ENCODE measurements at regions not wholly inside any gene's neighbourhood (a gene's known extent, or its start where the extent isn't known, plus 50 kb on each side); places are given as distances from the start of the nearest gene placed in this dataset.

- no peak for DNase-seq
Measured at GRCh38 chr6:128827675-128828464, 55.1 kb upstream of the LAMA2 start.

DNA sequence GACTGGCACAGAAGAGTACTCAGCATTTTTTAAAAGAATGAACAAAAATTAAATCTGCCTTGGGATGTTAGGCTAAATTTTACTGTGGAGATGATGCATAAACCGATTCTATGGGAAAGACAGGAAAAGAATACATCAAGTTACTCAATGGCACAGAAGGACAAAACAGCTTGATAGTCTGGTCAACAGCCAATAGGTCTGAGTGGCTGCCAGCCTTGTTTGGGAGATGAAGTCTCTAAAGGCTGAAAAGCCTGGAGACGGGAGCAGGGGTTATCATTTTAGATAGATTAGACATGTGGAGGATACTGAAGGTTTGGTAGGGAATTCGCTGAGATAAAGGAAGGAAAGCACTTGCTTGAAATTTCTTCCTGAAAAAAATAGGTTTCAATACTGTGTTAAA is 56.3 kb upstream of the LAMA2 start:
- DNase-seq = no peak

DNA sequence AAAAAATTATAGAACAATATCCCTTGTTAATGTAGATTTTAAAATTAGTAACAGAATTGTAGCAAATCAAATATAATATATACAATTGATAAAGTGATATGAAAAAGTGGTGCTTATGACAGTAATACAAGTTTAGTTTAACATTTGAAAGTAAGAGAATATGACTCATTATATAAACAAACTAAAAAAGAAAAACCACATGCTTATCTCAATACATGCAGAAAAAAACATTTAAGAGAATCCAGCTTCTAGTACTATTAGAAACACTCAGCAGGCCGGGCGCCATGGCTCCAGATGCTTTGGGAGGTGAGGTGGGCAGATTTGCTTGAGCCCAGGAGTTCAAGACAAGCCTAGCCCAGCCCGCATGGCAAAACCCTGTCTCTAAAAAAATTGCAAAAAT is 60.7 kb upstream of the LAMA2 start:
- DNase-seq = no peak

- DNase-seq = no peak
Measured at GRCh38 chr6:128821116-128821515, 61.8 kb upstream of the LAMA2 start.

DNA sequence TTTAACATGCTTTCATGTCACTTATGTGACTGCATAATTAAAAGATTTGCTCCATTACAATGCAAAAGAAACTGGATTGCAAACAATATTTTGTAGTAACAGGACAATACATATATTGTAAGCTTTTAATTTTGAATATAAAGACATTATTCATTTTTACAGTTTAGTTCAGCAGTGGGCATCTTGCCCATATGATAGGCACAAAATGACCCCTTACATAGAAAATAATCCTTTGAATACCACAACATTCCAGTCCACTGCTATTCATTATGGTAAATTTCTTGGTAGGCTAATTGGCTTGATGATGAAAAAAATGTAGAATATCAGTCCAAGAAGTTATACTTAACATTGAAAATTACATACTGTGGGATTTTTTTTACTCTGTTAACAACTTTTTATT is 74.1 kb upstream of the LAMA2 start:
- DNase-seq = no peak

GRCh38 chr6:128807577-128807976 is 75.4 kb upstream of the LAMA2 start:
- DNase-seq = peak; percentile 59

DNA sequence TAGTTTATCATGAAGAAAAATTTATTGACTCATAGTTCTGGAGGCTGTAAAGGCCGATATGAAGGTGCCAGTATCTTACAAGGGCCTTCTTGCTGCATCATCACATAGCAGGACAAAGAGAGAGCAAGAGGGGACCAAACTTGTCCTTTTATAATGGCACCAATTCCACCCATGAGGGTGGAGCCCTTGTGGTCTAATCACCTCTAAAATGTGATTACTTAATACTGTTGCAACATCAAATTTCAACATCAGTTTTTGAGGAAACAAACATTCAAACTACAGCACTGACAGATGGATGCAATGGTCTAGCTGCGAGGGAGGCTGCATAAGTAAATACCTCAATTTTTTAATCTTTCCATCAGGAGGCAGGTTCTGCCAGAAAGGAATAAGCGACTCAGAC is 76.7 kb upstream of the LAMA2 start:
- DNase-seq = no peak

GRCh38 chr6:128803911-128804310 is 79.0 kb upstream of the LAMA2 start:
- no peak for DNase-seq

- DNase-seq = no peak
Measured at GRCh38 chr6:128801621-128802020, 81.3 kb upstream of the LAMA2 start.

- DNase-seq = no peak
Measured at GRCh38 chr6:128784266-128784665, 98.7 kb upstream of the LAMA2 start.

DNA sequence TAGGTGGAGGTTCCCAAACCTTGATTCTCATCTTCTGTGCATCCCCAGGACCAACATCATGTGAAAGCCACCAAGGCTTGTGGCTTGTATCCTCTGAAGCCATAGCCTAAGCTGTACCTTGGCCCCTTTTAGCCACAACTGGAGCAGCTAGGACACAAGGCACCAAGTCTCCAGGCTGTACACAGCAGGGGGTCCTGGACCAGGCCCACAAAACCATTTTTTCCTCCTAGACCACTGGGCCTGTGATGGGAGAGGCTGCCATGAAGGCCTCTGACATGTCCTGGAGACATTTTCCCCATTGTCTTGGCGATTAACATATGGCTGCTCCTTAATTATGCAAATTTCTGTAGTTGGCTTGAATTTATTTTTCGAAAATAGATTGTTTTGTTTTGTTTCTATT is 114.8 kb upstream of the LAMA2 start:
- DNase-seq = no peak

GRCh38 chr6:128767705-128768104 is 115.2 kb upstream of the LAMA2 start:
- no peak for DNase-seq

GRCh38 chr6:128767150-128767549 is 115.8 kb upstream of the LAMA2 start:
- no peak for DNase-seq

DNA sequence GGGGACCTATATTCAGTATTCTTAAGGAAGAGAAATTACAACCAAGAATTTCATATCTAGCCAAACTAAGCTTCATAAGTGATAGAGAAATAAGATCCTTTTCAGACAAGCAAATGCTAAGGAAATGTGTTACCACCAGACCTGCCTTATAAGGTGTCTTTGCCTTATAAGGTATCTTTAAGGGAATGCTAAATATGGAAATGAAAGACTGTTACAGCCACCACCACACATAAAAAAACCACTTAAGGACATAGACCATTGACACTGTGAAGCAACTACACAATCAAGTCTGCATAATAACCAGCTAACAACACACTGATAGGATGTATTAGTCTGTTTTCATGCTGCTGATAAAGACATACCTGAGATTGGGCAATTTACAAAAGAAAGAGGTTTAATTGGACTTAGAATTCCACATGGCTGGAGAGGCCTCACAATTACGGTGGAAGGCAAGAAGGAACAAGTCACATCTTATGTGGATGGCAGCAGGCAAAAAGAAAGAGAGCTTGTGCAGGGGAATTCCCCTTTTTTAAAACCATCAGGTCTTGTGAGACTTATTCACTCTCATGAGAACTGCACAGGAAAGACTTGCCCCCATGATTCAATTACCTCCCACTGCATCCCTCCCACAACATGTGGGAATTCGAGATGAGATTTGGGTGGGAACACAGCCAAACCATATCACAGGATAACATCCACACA is 119.2 kb upstream of the LAMA2 start:
- no peak for DNase-seq

DNA sequence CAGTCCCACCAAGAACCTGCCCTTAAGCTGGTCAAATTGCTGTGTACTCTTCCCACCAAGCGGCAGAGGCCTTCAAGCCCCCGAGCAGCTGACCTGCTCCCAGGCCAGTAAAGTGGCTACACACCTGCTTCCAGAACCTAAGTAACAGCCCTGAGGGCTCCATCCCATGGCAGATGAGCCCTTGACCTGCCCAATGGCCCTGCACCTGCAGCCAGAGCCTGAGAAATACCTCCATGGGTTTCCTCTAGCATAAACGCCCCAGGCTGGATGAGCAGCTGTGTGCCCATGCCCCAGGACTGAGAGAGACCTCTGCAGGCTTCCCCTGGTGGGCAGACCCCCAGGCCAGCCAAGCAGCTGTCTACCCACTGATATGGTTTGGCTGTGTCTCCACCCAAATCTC is 123.0 kb upstream of the LAMA2 start:
- no peak for DNase-seq

DNA sequence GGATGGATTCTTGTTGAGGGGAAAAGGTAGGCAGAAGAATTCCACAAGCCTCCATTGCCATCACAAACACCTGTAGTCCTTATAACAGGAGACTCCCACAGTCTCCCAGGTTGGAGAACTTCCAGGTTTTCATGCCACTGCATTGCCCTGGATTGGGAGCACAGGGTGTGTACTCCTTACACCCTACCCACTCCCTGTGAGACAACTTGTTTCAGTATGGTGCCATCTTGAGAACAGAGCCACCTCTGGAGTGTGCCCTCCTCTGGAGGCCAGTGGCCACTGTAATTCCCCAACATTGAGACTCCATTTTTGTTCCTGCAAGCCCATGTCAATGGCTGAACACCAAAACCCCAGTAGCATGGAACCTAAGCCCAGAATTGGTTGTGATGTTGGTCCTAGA is 123.5 kb upstream of the LAMA2 start:
- DNase-seq = no peak

GRCh38 chr6:128757961-128758360 is 125.0 kb upstream of the LAMA2 start:
- DNase-seq = no peak

GRCh38 chr6:128754658-128755256 is 128.2 kb upstream of the LAMA2 start:
- no peak for DNase-seq

DNA sequence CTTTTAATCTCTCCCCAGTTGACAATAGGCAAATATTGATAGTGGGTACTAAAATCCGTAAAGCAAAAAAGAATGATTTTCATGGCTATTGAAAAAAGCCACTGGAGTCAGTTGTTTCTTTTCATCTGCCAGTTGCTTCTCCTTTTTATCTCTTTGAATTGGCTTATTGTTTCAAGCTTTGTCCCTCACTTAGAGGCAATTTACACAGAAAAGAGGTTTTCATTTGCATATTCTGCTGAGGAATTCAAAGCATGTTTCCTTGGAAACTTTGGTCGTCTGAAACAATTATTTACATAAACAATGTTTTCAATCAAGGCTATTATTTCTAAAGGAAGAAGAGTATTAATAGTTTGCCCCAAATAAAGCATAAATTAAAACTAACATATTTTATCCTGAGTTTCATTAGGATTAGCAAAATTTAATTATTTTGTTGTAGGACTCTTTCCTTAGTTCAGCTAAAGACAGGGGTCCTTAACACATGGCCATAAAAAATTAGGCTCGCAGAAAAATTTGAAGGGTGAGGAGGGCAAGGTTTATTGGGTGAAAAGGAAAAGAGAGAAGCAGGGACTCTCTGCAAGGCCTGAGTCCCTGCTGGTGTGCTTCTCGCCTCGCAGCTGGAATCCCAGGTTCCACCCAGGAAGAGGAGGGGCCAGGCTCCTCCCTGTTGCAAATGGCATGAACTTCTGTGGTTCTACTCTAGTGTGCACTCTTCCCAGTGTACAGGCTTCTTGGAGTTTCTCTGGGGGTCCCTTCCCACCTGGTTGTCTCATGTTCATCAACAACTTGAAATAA is 138.8 kb upstream of the LAMA2 start:
- no peak for DNase-seq

DNA sequence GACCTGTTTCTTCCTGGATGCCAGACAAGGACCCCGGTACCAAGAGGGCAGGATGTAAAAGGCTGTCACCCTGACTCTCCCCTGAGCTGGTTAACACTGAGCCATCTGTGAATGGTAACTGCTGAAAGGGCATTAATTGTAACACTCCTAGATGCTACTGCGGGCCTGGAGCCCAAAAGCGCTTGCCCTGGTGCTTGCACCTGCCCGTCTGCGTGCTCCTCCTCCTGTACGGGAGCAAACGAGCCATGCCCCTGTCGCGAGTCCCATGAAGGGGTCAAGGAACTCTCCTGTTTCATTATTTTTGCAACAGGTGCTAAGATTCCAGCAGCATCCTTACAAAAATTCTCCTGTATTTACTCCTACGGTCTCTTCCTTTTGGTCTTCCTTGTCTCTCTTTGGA is 140.0 kb upstream of the LAMA2 start:
- DNase-seq = no peak

DNA sequence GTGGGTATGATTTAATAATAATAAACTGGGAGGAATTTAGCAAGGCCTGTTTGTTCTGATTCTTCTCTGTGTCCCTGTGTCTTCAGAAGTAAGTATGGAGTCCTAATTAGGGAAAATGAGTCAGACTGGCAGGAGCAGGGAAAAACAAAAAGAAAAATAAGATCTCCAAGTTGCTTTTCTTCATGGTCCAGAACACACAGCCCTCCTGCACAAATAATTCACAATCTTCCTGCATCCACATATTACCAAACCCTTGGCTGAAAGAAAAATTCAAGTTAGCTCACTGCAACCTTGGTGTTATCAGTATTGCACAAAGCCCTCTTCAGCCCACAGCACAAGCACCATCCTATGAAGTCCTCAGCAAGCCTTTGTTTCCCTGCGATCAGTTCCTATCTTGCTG is 142.0 kb upstream of the LAMA2 start:
- DNase-seq = peak; percentile 33

- no peak for DNase-seq
Measured at GRCh38 chr6:128739112-128739511, 143.8 kb upstream of the LAMA2 start.

DNA sequence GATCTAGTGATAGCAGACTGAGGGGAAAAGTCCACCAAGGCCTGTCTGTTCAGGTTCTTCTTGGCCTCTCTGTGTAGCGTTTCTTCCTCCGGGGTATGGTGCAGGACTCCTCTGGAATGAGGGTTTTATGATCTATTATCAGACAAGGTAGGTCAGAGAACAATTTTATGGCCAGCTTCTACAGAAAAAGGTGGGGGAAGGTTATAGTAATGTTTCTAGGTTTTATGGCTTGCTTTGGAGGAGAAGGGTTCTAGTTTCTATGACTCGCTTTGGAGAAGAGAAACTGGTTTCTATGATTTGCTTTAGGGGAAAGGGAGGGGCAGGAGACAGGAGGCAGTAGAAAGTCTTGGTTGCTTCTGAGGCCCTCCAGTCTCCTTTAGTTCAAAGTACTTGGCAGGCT is 144.8 kb upstream of the LAMA2 start:
- no peak for DNase-seq

DNA sequence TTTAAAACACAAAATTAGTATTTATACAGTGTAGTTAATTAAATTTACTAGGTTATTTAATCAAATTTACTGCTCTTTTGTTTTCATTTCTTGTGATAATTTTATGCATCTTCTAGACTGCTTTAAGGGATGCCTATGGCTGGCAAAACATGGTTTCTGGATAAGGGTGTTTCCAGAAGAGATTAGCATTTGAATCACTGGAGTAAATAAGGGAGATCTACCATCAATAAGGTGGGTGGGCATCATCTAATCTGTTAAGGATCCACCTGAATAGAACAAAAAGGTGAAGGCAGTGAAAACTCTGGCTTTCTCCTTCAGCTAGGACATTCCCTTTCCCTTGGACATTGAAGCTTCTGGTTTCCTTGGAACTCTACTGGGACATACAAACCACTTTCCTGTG is 146.2 kb upstream of the LAMA2 start:
- DNase-seq = no peak

Measured in kidney glomerular epithelial cell (primary cell).